Type B pancreatic cell (in vitro differentiated cells): ENCODE measurements at regions not wholly inside any gene's neighbourhood (a gene's known extent, or its start where the extent isn't known, plus 50 kb on each side); places are given as distances from the start of the nearest gene placed in this dataset.

ENCODE experiments used
- DNase-seq: peaks from one replicate; pipeline ENCODE4 v3.0.0; 2021; ENCODE audit warnings: mixed read lengths; ENCODE audit not compliant: unreplicated experiment; ENCODE audit errors: extremely low spot score
- H3K27ac Mint-ChIP-seq: 2 replicates; pipeline ENCODE4 v1.8.0; 2021; ENCODE audit warnings: mild to moderate bottlenecking, mixed read lengths
- H3K27me3 Mint-ChIP-seq: 2 replicates; pipeline ENCODE4 v1.8.0; 2021; ENCODE audit warnings: mixed read lengths
- H3K36me3 Mint-ChIP-seq: 2 replicates; pipeline ENCODE4 v1.8.0; 2021; ENCODE audit warnings: mixed read lengths
- H3K4me1 Mint-ChIP-seq: one replicate; pipeline ENCODE4 v1.8.0; 2021; ENCODE audit warnings: mixed read lengths; ENCODE audit not compliant: unreplicated experiment
- H3K4me3 Mint-ChIP-seq: 2 replicates; pipeline ENCODE4 v1.8.0; 2021; ENCODE audit warnings: mild to moderate bottlenecking, mixed read lengths
- H3K9me3 Mint-ChIP-seq: 2 replicates; pipeline ENCODE4 v1.8.0; 2021; ENCODE audit warnings: mixed read lengths
- CTCF ChIP-seq: fragments of 200-600 bp; sonication (generic); conservative IDR thresholded peaks from 2 replicates; pipeline ENCODE4 v1.5.0; 2021; ENCODE audit warnings: antibody characterized with exemption, mild to moderate bottlenecking

DNA sequence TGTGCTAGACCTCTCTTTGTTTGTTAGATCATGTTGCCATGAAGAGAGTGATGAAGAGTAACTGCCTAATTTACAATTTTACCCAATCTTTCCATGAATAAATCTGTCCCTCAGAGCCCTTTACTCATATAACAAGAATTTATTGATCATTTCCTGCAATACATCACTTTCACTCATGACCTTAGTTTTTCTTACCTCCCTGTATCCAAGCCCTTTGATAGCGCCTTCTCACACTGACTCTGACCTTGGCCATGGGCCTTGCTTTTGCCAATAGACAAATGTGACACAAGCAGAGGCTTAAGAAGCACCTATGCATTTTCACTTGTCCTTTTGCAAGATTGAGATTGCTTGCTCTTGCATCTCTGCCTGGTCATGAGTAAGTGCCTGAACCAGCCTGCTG, 288.1 kb downstream of the NNT start:
- no peaks in the 10 kb centered on the region for H3K27me3 Mint-ChIP-seq
- no peaks in the 10 kb centered on the region for H3K9me3 Mint-ChIP-seq
- no peak overlapping the region for H3K27ac Mint-ChIP-seq
- H3K4me1 Mint-ChIP-seq: no peaks in the 10 kb centered on the region
- DNase-seq: no peak
- no peak overlapping the region for H3K4me3 Mint-ChIP-seq
- no peak for TF ChIP-seq CTCF
- H3K36me3 Mint-ChIP-seq: no peaks in the 10 kb centered on the region

GRCh38 chr5:43889233-43889632, 286.3 kb downstream of the NNT start:
- Mint-ChIP-seq H3K4me3 (no peak overlapping the region), H3K4me1 (no peaks in the 10 kb centered on the region), H3K27me3 (no peaks in the 10 kb centered on the region), H3K9me3 (no peaks in the 10 kb centered on the region), H3K36me3 (no peaks in the 10 kb centered on the region), H3K27ac (no peak overlapping the region)
- no peak for DNase-seq
- no peak for TF ChIP-seq CTCF

GRCh38 chr5:43875741-43876140, 272.8 kb downstream of the NNT start:
- no peak for DNase-seq
- H3K27me3 Mint-ChIP-seq: no peaks in the 10 kb centered on the region
- H3K4me3 Mint-ChIP-seq: no peak overlapping the region
- H3K27ac Mint-ChIP-seq: no peak overlapping the region
- H3K4me1 Mint-ChIP-seq: no peaks in the 10 kb centered on the region
- H3K9me3 Mint-ChIP-seq: no peaks in the 10 kb centered on the region
- H3K36me3 Mint-ChIP-seq: no peaks in the 10 kb centered on the region
- TF ChIP-seq CTCF: no peak

DNA sequence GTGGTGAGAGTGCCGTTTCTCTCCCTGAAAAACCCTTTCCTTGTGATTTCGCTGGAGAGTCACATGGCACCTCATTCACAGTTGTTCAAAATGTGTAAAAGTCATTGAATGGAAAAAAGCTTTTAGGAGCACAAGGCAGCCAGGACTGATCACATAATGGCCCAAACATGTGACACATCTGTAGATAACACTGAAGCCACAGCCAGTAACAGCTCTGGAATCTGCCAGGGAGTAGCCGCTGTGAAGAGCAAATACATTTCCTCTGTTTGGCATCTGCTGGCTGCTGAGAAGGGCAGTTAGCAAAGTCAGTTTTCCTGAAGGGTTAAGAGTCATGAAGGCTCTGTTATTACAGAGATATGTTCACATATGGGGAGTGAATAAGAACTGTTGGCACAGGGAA, 271.8 kb downstream of the NNT start:
- no peak for TF ChIP-seq CTCF
- no peaks in the 10 kb centered on the region for H3K9me3 Mint-ChIP-seq
- H3K4me1 Mint-ChIP-seq: no peaks in the 10 kb centered on the region
- no peaks in the 10 kb centered on the region for H3K27me3 Mint-ChIP-seq
- no peak overlapping the region for H3K4me3 Mint-ChIP-seq
- no peaks in the 10 kb centered on the region for H3K36me3 Mint-ChIP-seq
- H3K27ac Mint-ChIP-seq: no peak overlapping the region
- DNase-seq: no peak

DNA sequence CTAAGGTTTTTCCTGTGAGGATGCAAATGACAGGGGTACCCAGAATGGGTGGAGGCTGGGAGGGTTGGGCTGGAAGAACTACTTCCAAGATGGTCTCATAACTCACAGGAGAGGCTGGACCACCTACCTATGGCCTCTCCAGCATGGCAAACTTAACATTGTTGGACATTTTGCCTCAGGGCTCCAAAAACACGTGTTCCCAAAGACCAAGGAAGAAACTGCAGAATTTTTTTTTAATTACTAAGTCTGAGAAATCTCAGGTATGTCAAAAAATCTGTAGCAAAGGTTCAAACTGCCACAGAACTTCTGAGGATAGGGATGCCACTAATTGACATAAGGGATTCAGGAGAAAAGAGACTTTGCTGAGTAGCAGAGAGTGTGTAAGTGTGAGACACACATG, 270.8 kb downstream of the NNT start:
- H3K36me3 Mint-ChIP-seq: no peaks in the 10 kb centered on the region
- H3K9me3 Mint-ChIP-seq: no peaks in the 10 kb centered on the region
- DNase-seq: no peak
- no peaks in the 10 kb centered on the region for H3K27me3 Mint-ChIP-seq
- no peaks in the 10 kb centered on the region for H3K4me1 Mint-ChIP-seq
- H3K4me3 Mint-ChIP-seq: no peak overlapping the region
- no peak for TF ChIP-seq CTCF
- no peak overlapping the region for H3K27ac Mint-ChIP-seq

- Mint-ChIP-seq H3K4me1 (no peaks in the 10 kb centered on the region), H3K4me3 (no peak overlapping the region), H3K27ac (no peak overlapping the region), H3K9me3 (no peaks in the 10 kb centered on the region), H3K36me3 (no peaks in the 10 kb centered on the region), H3K27me3 (no peaks in the 10 kb centered on the region)
- no peak for DNase-seq
- TF ChIP-seq CTCF: no peak
Observed at GRCh38 chr5:43859309-43859708, 256.3 kb downstream of the NNT start.
